T47D (cell line): ENCODE measurements at regions not wholly inside any gene's neighbourhood (a gene's known extent, or its start where the extent isn't known, plus 50 kb on each side); places are given as distances from the start of the nearest gene placed in this dataset.
"Not testable (repeated sequence)": the region's sequence is repeated elsewhere in the genome, so short reads cannot be mapped to it uniquely, and the experiment has no call there.

Source experiments
- DNase-seq, 2 experiments: peaks; one replicate each; pipeline versions ENCODE4 v3.0.0 to v3.0.0-alpha.2; 2011 to 2012; ENCODE audit warnings: low read depth in 1 of 2, low spot score in 1 of 2
- JUND ChIP-seq: IDR thresholded peaks from 2 replicates; pipeline ENCODE4 v1.6.1; 2012; ENCODE audit warnings: low read depth
- in situ Hi-C: cut with HindIII; loops from 2 replicates; pipeline ENCODE4 v1.10.0; 2016; ENCODE audit warnings: low sequenced_read_pairs, low pct_unique_long_range_greater_than_20kb

DNA sequence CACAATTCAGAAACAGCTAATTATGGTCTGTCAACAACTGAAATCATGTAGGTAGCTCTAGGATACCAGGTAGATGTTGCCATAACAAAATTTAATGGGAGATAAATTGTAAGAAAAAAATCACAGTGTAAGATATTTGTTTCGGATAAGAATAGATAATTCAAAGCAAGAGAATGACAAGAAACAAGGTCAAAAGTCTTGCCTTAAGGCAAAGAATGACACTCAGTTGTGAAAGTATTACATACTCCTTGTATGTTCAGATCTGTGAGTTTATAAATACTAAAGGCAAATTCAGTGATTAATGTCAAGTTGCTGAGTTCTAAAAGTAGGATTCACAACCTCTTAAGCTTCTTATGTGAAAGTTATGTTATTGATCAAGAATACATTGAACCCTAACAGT is 772.2 kb upstream of the SGO1 start:
- TF ChIP-seq JUND, result no peak
- DNase-seq, result no peak
- in situ Hi-C loops, result no loop called here

GRCh38 chr3:20945892-20946291 is 759.9 kb upstream of the SGO1 start:
- in situ Hi-C loops, result no loop called here
- no peak for TF ChIP-seq JUND
- no peak for DNase-seq

DNA sequence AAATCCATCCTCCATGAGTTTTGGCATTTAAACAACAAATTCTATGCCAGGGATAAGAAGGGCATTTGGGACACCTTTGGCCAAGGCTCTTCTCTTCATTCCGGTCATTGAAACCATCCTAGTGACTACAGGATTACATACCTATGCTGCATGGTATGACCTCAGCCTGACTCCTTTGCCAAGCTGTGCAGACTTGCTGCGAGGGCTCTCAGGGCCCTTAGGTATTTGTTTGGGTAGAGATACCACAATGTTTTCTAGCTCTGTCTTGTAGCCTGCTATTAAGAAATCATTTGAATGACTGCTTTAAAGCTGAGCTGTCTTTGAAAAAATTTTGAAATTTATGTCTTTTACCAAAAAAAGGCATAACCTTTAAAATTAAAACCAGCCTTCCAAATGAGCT is 749.8 kb upstream of the SGO1 start:
- no peak for TF ChIP-seq JUND
- DNase-seq, result no peak
- in situ Hi-C loops, result no loop called here

DNA sequence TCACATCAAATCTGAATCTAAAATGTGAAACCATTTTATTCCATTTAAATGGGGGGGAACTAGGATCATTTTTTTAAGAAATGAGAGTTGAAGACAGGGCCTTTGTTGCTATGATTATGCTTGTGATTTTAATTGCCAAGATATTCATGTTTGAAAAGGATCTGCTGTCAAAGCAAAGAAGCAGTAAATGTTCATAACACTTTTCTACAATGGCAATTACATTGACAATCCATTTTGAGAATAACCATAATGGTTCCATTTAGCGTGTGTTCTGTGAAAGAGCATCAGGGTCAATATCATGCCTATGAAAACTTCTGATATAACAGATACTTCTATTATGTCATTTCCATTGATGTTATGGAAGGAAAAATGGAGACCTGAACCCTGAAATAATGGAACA is 745.8 kb upstream of the SGO1 start:
- in situ Hi-C loops, result no loop called here
- DNase-seq, result no peak
- TF ChIP-seq JUND, result no peak

- DNase-seq, result peak; percentile 2 to 71
- TF ChIP-seq JUND, result no peak
- in situ Hi-C loops, result no loop called here
Observed at GRCh38 chr3:20930034-20930433, 744.0 kb upstream of the SGO1 start.

DNA sequence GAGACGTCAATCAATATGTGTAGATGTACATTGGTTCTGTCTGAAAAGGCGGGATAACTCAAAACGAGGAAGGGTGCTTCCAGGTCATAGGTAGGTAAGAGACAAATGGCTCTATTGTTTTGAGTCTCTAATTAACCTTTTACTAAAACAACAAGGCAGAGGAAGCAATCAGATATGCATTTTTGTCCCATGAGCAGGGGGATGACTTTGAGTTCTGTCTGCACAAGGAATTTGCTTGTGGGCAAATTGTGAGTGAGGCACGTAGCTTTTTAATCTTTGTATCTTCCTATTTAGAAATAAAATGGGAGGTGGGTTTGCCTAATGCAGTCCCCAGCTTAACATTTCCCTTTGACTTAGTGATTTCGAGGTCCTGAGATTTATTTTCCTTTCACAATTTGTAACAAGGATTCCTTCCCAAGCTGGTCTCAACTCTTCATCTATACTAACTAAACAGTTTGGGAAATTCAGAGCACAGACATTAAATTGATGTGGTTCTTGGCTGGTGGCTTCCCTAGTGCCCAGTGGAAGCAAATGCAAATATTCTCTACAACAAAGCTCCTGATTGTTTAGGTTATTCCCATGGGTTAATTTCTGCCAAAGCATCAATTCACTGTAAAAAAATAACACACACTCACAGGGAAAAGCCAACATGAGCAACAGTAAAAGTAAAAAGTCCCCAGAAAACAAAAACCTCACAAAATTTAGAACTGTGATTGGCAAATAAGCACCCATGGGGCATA is 738.8 kb upstream of the SGO1 start:
- no peak for TF ChIP-seq JUND
- DNase-seq, result no peak
- in situ Hi-C loops, result no loop called here

DNA sequence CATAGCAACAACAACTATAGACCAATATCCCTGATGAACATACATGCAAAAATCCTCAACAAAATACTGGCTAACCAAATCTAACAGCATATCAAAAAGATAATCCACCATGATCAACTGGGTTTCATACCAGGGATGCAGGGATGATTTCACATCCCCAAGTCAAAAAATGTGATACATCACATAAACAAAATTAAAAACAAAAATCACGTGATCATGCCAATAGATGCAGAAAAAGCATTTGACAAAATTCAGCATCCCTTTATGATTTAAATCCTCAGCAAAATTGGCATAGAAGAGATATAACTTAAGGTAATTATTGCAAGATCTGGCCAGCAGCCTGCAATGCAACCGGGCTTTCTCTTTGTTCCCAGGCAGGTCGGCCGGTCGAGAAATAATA is 735.1 kb upstream of the SGO1 start:
- DNase-seq, in situ Hi-C loops: not testable (repeated sequence)

DNA sequence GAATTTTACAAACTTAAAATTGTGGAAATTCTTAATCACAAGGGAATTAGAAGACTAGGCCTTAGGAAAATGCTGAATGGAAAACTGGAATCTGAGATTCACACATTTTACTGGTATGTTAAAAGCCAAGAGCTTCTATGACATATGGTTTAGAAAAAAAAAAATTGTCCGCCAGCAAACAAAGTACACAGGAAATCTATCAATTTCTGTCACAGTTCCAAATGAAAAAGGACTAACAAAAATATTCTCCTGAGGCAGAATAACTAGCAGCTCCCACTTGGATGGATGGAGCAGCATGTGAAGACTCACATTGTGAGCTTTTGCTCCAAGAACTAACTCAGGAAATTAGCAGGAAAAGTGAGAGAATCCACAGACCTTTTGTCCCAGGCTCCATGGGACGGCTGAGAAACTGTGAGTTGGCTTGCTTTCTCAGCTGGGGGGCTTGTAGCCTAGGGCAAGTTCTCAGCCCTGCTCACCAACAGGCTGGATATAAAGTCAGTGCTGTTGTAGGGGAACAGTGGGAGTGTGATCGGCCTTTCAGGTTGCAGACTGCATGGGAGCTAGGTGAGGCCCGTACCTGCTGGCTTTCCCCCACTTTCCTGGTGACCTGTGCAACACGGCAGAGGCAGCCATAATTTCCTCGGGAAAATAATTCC is 731.1 kb upstream of the SGO1 start:
- in situ Hi-C loops, result no loop called here
- TF ChIP-seq JUND, result no peak
- DNase-seq, result no peak

DNA sequence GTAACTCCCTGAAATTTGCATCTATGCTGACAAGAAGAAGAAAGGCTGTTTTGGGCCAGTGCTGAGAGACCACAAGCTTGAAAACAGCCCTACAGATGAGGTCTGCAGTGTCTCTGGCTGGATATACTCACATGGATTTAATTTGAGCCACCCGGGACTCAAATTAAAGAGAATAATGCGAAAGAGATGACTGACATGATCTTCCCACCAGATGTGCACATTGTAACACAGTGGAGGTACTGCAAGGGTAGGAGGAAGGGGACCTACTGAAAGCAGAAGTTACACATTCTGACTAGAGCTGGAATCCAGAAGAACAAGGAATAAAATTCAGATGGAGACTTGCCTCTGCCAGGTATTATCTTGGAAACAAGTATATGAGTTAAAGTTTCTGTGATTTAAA is 728.3 kb upstream of the SGO1 start:
- TF ChIP-seq JUND, result no peak
- in situ Hi-C loops, result no loop called here
- DNase-seq, result no peak

DNA sequence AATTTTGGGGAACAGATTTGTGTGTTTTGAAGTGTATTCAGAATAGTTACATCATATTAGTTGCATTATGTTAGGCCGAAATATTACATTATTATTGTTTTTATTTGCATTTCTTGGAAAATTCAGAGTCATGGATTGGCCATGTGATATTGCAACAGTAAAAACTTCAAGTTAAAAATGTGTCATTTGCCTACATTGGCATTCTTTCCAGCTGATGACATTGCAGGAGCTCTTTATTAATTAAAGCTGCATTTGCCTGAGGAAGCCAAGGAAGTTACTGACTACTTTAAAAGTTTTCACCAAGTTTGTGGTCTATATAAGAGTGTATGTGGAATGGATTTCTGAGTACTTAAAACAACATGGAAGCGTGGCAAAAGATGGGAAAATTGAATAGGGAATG is 726.4 kb upstream of the SGO1 start:
- DNase-seq, result no peak
- no peak for TF ChIP-seq JUND
- in situ Hi-C loops, result no loop called here

DNA sequence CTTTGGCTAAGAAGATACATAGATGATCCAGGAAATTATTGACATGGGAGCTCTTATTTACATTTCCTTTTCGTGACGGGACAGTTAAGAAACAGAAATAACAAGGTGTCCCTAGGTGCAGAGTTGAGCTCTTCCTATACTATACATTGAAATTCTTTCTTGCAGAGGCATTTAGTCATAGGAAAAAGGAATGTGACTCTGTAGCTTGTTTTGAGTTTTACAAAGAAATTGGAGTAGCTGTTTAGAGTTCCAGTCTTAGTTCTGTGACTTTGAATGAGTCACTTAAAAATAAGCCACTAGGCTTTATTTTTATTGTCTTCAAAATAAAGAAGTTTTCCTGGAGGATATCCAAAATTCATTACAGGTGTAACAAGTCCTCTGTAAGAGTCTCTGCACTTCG is 723.5 kb upstream of the SGO1 start:
- TF ChIP-seq JUND, result no peak
- in situ Hi-C loops, result no loop called here
- DNase-seq, result no peak

DNA sequence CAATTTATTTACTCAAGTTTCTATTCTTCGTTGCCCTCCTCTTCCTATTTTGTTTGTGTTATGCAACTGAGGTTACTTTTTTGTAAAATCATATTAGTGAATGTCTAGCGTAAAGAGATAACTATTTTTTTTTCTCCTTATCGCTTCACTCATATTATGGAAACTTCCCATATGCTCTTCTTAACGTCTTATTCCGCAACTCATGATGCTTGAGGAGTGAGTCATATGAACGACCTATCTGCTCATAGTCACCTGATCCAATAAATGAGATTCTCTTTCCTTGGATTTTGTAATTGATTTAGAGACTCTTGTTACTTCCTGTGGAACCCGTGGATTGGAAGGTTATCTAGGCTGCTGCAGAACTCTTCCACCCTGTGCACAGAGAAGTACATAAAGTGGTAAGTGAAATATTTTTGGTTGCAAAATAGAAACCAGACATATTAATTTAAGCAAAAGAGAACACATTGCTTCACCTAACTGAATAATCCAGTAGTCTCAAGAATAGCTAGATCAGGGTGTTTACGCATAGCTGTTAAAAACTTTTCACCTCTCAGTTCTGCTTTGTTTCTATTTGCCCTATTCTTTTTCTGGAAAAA is 719.3 kb upstream of the SGO1 start:
- no peak for DNase-seq
- TF ChIP-seq JUND, result no peak

GRCh38 chr3:20904671-20905070 is 718.7 kb upstream of the SGO1 start:
- in situ Hi-C loops, result no loop called here
- no peak for DNase-seq
- no peak for TF ChIP-seq JUND

More for the DNA sequence above, 719.3 kb upstream of the SGO1 start:
- in situ Hi-C loops, result no loop called here
